GM10248 (cell line): ENCODE measurements at regions not wholly inside any gene's neighbourhood (a gene's known extent, or its start where the extent isn't known, plus 50 kb on each side); places are given as distances from the start of the nearest gene placed in this dataset.

Source experiments
- CTCF ChIA-PET: fragments of 300-600 bp; sonication (Branson Sonifier 250); formaldehyde crosslinking; extraction: SDS; loops from one replicate; lab custom pipeline; 2021; ENCODE audit warnings: antibody characterized with exemption; lab: Yijun Ruan, JAX
- POLR2A ChIA-PET: fragments of 350-650 bp; sonication (Branson Sonifier 250); formaldehyde crosslinking; extraction: SDS; loops from one replicate; lab custom pipeline; 2020; ENCODE audit warnings: antibody characterized with exemption; lab: Yijun Ruan, JAX
- DNase-seq: peaks from one replicate; pipeline ENCODE4 v3.0.0; 2012; ENCODE audit errors: extremely low spot score
- CTCF ChIP-seq: IDR thresholded peaks from 2 replicates; pipeline ENCODE4 v1.5.1; 2012; ENCODE audit warnings: mild to moderate bottlenecking, low read depth; ENCODE audit errors: extremely low read depth, missing control alignments, control extremely low read depth

- no peak for TF ChIP-seq CTCF
- CTCF ChIA-PET: no interaction called here
- POLR2A ChIA-PET: no interaction called here
- no peak for DNase-seq
Measured at GRCh38 chr21:41634858-41635257, 126.9 kb upstream of the TMPRSS2 start.

- no peak for TF ChIP-seq CTCF
- DNase-seq: no peak
- ChIA-PET POLR2A (no interaction called here), CTCF (no interaction called here)
Measured at GRCh38 chr21:41634211-41634694, 126.3 kb upstream of the TMPRSS2 start.

GRCh38 chr21:41633627-41634026 lies 125.7 kb upstream of the TMPRSS2 start:
- no peak for TF ChIP-seq CTCF
- DNase-seq: no peak
- ChIA-PET POLR2A (no interaction called here), CTCF (no interaction called here)

- no peak for DNase-seq
- TF ChIP-seq CTCF: no peak
- CTCF ChIA-PET: interaction anchor here (1.0 to 1.2 kb wide), 2 partner anchors 8 to 20 kb away, joined by 3 to 6 read pairs; no protein-coding TSS in a partner anchor
- POLR2A ChIA-PET: no interaction called here
Measured at GRCh38 chr21:41632748-41633475, 125.0 kb upstream of the TMPRSS2 start.

- CTCF ChIA-PET: interaction anchor here (1.0 to 1.2 kb wide), 2 partner anchors 9 to 19 kb away, joined by 3 to 6 read pairs; no protein-coding TSS in a partner anchor
- no peak for DNase-seq
- POLR2A ChIA-PET: no interaction called here
- no peak for TF ChIP-seq CTCF
Measured at GRCh38 chr21:41631564-41632461, 123.9 kb upstream of the TMPRSS2 start.

GRCh38 chr21:41630917-41631316 lies 123.0 kb upstream of the TMPRSS2 start:
- CTCF ChIA-PET: no interaction called here
- no peak for TF ChIP-seq CTCF
- DNase-seq: no peak
- POLR2A ChIA-PET: no interaction called here
